ENCODE measurements at regions not wholly inside any gene's neighbourhood (a gene's known extent, or its start where the extent isn't known, plus 50 kb on each side); places are given as distances from the start of the nearest gene placed in this dataset.

DNA sequence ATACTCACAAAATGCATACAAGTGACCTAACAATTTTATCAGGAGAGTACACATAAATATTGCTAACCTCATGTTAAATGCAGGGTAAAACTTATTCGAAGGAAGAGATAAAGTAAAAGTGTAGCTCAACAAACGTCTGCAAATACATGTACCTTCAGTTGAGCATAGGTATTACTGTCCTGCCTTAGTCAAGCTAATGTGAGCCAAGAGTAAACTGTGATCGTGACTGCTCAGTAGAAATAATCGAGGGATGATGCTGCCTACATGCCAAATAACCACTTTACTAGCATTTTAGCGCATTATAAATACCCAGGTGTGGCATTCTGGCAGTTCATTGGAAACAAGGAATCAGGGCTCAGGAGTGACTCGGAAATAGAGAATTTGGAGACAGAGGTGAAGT, 779.5 kb downstream of the SOCS6 start:
- TF ChIP-seq, protein P1, sequence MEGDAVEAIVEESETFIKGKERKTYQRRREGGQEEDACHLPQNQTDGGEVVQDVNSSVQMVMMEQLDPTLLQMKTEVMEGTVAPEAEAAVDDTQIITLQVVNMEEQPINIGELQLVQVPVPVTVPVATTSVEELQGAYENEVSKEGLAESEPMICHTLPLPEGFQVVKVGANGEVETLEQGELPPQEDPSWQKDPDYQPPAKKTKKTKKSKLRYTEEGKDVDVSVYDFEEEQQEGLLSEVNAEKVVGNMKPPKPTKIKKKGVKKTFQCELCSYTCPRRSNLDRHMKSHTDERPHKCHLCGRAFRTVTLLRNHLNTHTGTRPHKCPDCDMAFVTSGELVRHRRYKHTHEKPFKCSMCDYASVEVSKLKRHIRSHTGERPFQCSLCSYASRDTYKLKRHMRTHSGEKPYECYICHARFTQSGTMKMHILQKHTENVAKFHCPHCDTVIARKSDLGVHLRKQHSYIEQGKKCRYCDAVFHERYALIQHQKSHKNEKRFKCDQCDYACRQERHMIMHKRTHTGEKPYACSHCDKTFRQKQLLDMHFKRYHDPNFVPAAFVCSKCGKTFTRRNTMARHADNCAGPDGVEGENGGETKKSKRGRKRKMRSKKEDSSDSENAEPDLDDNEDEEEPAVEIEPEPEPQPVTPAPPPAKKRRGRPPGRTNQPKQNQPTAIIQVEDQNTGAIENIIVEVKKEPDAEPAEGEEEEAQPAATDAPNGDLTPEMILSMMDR (IDR thresholded peaks at IDR 0.05; ENCODE audit: poor library complexity) = no peak
- no peak for TF ChIP-seq EZH2phosphoT487 (IDR thresholded peaks at IDR 0.05; ENCODE audit: low read depth, severe bottlenecking, unreplicated experiment)
